Mammary epithelial cell (primary cell): ENCODE measurements at regions not wholly inside any gene's neighbourhood (a gene's known extent, or its start where the extent isn't known, plus 50 kb on each side); places are given as distances from the start of the nearest gene placed in this dataset.

Source experiments
- EZH2 ChIP-seq: IDR thresholded peaks from 2 replicates; pipeline ENCODE4 v1.6.1; 2012; ENCODE audit warnings: low read length, inconsistent platforms, borderline replicate concordance
- TF ChIP-seq, protein P1 (sequence below), 2 donors: IDR thresholded peaks in 1 of 2; conservative IDR thresholded peaks in 1 of 2; 2 replicates each; pipeline ENCODE4 v1.5.1; 2011 to 2012; ENCODE audit warnings: inconsistent platforms in 2 of 2, low read length in 2 of 2, mild to moderate bottlenecking in 2 of 2, control low read depth in 1 of 2, low read depth in 1 of 2; ENCODE audit not compliant: insufficient read depth in 1 of 2; ENCODE audit errors: extremely low read depth in 1 of 2

DNA sequence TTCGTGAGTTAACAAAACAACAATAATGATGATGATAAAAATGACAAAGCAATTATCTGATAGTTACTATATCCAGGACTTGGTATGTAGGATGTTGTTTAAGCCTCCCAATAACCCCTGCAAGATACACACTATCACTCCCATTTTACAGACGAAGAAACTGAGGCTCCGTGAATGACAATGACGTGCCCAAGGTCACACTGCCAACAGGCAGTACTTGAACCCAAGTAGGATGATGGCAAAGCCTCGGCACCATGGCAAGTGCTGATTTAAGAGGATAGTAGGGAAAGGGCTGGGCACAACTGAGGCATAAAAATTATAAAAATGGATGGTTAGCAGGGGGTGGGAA, 226.8 kb upstream of the LHX5 start:
- TF ChIP-seq, protein P1, sequence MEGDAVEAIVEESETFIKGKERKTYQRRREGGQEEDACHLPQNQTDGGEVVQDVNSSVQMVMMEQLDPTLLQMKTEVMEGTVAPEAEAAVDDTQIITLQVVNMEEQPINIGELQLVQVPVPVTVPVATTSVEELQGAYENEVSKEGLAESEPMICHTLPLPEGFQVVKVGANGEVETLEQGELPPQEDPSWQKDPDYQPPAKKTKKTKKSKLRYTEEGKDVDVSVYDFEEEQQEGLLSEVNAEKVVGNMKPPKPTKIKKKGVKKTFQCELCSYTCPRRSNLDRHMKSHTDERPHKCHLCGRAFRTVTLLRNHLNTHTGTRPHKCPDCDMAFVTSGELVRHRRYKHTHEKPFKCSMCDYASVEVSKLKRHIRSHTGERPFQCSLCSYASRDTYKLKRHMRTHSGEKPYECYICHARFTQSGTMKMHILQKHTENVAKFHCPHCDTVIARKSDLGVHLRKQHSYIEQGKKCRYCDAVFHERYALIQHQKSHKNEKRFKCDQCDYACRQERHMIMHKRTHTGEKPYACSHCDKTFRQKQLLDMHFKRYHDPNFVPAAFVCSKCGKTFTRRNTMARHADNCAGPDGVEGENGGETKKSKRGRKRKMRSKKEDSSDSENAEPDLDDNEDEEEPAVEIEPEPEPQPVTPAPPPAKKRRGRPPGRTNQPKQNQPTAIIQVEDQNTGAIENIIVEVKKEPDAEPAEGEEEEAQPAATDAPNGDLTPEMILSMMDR (conservative IDR thresholded peaks at IDR 0.05 in 1 of 2, IDR thresholded peaks at IDR 0.05 in 1 of 2; ENCODE audit: extremely low read depth in 1 of 2, insufficient read depth in 1 of 2, low read depth in 1 of 2, low read length in 2 of 2): no peak
- no peak for TF ChIP-seq EZH2
